ENCODE measurements at regions not wholly inside any gene's neighbourhood (a gene's known extent, or its start where the extent isn't known, plus 50 kb on each side); places are given as distances from the start of the nearest gene placed in this dataset.

- no peak for DNase-seq (ENCODE audit: low spot score)
These were observed 184.6 kb upstream of the CARD18 start for GRCh38 chr11:105324156-105324555.

GRCh38 chr11:105321696-105322095, 182.1 kb upstream of the CARD18 start:
- DNase-seq (ENCODE audit: low spot score), result no peak

- DNase-seq (ENCODE audit: low spot score), result no peak
These were observed 175.7 kb upstream of the CARD18 start for GRCh38 chr11:105315287-105315686.

- no peak for DNase-seq (ENCODE audit: low spot score)
These were observed 172.7 kb upstream of the CARD18 start for GRCh38 chr11:105312266-105312665.

- no peak for DNase-seq (ENCODE audit: low spot score)
These were observed 159.1 kb upstream of the CARD18 start for GRCh38 chr11:105298630-105299029.

- no peak for DNase-seq (ENCODE audit: low spot score)
These were observed 158.6 kb upstream of the CARD18 start for GRCh38 chr11:105298174-105298573.

GRCh38 chr11:105297463-105297862, 157.9 kb upstream of the CARD18 start:
- DNase-seq (ENCODE audit: low spot score), result peak; percentile 64

GRCh38 chr11:105296806-105297205, 157.2 kb upstream of the CARD18 start:
- DNase-seq (ENCODE audit: low spot score), result no peak

GRCh38 chr11:105296386-105296785, 156.8 kb upstream of the CARD18 start:
- DNase-seq (ENCODE audit: low spot score), result no peak

- no peak for DNase-seq (ENCODE audit: low spot score)
These were observed 143.1 kb upstream of the CARD18 start for GRCh38 chr11:105282658-105283057.

GRCh38 chr11:105274631-105275030, 135.1 kb upstream of the CARD18 start:
- DNase-seq (ENCODE audit: low spot score), result no peak

GRCh38 chr11:105273660-105274280, 134.2 kb upstream of the CARD18 start:
- DNase-seq (ENCODE audit: low spot score), result no peak

- no peak for DNase-seq (ENCODE audit: low spot score)
These were observed 130.3 kb upstream of the CARD18 start for GRCh38 chr11:105269862-105270261.

- no peak for DNase-seq (ENCODE audit: low spot score)
These were observed 129.0 kb upstream of the CARD18 start for GRCh38 chr11:105268404-105269062.

- DNase-seq (ENCODE audit: low spot score), result peak; percentile 36
These were observed 126.3 kb upstream of the CARD18 start for GRCh38 chr11:105265845-105266244.

GRCh38 chr11:105260976-105261375, 121.4 kb upstream of the CARD18 start:
- no peak for DNase-seq (ENCODE audit: low spot score)

- DNase-seq (ENCODE audit: low spot score), result no peak
These were observed 106.3 kb upstream of the CARD18 start for GRCh38 chr11:105245781-105246315.

GRCh38 chr11:105244160-105244825, 104.7 kb upstream of the CARD18 start:
- DNase-seq (ENCODE audit: low spot score), result peak; percentile 96

- no peak for DNase-seq (ENCODE audit: low spot score)
These were observed 101.6 kb upstream of the CARD18 start for GRCh38 chr11:105241136-105241535.

- DNase-seq (ENCODE audit: low spot score), result no peak
These were observed 97.1 kb upstream of the CARD18 start for GRCh38 chr11:105236664-105237063.

GRCh38 chr11:105233285-105233684, 93.7 kb upstream of the CARD18 start:
- DNase-seq (ENCODE audit: low spot score), result no peak

GRCh38 chr11:105232021-105232420, 92.5 kb upstream of the CARD18 start:
- DNase-seq (ENCODE audit: low spot score), result no peak

- no peak for DNase-seq (ENCODE audit: low spot score)
These were observed 91.0 kb upstream of the CARD18 start for GRCh38 chr11:105230586-105230985.

Data from kidney capillary endothelial cell (primary cell).